Muscle of arm (tissue), 1 donor: ENCODE measurements at regions not wholly inside any gene's neighbourhood (a gene's known extent, or its start where the extent isn't known, plus 50 kb on each side); places are given as distances from the start of the nearest gene placed in this dataset.
A peak's percentile ranks its signal among the peaks of the same experiment; 100 is the strongest.
"Not testable (repeated sequence)": the region's sequence is repeated elsewhere in the genome, so short reads cannot be mapped to it uniquely, and the experiment has no call there.

Experiments
- DNase-seq: peaks from one replicate; pipeline ENCODE4 v3.0.0-alpha.2; 2013

DNA sequence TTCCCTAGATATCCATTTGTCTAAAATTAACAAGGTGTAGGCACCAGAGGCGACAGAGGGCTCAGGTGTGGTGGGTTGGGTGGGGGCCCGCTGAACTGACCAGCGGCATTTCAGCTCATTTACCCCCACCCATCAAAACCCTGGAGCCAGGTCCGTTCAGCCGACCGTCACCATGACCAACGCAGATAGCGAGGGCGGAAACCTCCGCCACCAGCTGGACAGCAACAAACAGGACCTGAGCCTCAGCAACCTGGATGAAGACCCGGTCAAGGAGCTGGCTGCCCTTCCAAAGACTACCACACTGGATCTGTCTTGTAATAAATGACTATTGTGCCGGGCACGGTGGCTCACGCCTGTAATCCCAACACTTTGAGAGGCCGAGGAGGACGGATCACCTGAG lies 120.8 kb upstream of the LGSN start:
- DNase-seq: no peak

DNA sequence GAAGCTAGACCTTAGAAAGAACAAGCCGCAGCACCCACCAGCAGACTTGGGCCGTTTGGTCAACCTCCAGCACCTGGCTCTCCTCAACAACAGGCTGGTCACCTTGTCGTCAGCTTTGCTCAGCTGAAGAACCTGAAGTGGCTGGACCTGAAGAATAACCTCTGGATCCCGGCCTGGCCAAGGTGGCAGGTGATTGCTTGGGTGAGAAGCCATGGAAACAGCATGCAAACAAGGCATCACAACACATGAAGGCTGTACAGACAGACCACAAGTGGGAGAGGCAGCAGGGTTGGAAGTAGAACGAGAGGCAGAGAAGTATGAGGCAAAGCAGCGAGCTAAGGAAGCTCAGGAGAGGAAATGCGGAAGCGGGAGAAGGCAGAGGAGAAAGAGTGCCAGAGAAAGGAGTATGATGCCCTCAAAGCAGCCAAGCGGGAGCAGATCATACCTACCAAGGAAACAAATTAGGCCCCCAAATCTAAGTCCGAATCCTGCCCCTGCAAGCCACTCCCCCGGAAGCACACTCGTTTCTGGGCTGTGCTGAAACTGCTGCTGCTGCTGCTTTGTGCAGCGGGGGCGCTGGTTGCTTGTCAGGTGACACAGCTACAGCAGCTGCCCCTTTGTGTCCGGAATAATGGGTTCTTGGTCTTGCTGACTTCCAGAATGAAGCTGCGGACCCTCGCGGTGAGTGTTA lies 121.6 kb upstream of the LGSN start:
- no peak for DNase-seq

DNA sequence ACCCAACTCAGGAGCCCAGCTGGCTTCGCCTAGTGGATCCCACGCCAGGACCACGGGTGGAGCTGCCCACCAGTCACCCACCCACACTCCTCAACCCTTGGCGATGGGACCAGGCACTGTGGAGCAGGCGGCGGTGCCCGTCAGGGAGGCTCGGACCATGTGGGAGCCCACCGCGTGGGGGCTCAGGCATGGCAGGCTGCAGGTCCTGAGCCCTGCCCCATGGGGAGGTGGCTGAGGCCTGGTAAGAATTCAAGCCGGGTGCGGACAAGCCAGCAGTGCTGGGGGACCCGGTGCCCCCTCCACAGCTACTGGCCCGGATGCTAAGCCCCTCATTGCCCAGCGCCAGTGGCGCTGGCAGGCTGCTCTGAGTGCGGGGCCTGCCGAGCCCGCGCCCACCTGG lies 123.1 kb upstream of the LGSN start:
- no peak for DNase-seq

DNA sequence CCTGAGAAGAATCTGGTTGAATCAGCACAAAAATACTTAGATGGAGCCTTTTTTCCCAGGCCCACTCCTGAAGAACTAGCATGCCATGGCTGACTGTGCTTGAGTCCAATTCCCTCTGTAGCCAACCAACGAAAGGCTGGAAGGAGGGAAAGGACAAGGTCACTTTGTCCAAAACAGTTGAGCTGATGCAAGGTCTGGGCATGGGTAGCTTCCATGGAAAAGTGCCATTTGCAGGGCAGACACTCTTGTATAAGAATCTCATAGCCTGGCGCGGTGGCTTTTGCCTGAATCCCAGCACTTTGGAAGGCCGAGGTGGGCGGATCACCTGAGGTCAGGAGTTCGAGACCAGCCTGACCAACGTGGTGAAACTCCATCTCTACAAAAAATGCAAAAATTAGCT lies 125.0 kb upstream of the LGSN start:
- no peak for DNase-seq

DNA sequence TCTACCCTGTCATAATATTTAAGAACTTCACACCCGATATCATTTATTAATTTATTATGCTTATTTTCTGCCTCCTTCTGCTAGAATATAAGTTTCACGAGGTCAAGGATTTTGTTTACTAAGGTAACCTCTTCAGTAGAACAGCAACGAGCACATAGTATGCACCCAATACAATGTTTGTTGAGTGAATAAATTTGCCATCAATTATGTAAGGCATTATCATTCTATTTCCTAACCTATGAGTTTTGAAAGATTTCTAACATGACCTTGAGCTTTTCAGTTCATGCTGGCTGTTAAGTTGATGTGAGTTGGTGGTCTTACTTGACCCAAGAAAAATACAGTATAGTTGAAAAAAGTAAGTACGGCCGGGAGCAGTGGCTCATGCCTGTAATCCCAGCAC lies 125.9 kb upstream of the LOC128125822 start:
- no peak for DNase-seq

DNA sequence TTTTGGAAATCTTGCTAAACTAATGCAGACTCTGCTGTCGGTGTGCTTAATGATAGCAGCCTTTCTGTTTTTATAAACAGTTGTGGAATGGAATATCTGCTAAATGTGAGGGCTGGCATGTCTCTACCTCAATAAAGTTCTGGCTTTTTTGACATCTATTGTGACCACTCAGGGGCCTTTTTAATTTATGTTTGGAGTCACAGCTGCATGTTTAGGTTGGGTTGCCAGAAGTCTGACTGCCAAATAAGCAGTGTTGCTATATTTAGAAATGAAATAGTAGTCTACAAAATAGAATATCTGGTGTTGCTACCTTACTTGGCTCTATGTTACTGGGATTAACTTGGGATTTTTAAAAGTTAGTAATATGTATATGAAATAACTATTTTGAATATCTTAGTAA lies 125.1 kb upstream of the LOC128125822 start:
- peak; percentile 35 for DNase-seq

DNA sequence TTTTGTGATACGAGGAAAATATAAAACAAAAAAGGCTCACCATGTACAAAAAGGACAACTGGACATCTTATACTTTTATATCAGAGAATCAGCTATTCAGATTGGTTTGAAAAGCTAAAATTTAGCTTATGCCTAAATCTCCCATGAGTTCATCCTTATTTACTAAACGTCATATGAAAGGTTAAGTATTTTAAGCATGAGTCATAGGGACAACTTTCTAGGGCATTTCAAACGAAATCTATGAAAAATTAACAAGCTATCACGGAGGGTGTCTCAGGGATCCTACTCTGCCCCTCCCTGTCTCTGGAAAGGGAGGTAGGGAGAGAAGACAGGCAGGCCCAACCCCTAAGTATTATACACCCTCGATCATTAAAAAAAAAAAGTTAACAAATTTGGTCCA lies 124.1 kb upstream of the LOC128125822 start:
- DNase-seq: no peak

DNA sequence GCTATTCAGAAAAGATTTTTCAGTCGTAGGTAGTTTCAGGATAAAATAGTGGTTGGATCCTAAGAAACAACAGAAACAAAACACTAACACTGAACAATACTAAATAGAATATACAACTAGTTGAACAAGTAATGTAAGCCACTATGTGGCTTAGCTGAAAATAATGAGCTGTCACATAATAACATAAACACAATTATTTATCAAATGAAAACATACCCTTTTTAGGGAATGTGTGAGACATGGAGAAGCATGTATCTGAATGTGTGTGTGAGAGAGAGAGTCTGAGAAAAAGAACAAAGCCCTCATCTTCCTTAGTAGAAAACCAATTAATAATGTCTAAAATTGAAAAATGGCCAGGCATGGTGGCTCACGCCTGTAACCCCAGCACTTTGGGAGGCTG lies 122.6 kb upstream of the LOC128125822 start:
- no peak for DNase-seq

DNA sequence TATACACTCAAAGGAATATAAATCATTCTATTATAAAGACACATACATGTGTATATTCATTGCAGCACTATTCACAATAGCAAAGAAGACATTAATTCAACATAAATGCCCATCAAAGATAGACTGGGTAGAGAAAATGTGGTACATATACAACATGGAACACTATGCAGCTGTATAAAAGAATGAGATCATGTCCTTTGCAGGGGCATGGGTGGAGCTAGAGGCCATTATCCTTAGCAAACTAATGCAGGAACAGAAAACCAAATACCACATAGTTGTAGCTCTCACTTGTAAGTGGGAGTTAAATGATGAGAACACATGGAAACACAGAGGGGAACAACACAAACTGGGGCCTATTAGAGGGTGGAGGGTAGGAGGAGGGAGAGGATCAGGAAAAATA lies 121.0 kb upstream of the LOC128125822 start:
- no peak for DNase-seq

DNA sequence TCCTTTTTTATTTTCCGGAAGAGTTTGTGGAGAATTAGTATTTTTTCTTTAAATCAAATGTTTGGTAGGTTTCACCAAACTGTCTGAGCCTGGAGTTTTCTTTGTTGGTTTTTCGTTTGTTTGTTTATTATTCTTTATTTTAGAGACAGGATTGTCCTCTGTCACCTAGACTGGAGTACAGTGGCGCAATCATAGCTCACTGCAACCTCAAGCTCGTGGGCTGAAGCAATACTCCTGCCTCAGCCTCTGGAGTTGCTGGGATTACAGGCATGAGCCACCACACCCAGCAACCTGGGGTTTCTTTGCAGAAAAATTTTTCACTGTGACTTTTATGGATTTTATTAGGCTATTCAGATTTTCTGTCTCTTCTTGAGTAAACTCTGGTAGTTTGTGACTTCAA lies 120.2 kb upstream of the LOC128125822 start:
- no peak for DNase-seq

DNA sequence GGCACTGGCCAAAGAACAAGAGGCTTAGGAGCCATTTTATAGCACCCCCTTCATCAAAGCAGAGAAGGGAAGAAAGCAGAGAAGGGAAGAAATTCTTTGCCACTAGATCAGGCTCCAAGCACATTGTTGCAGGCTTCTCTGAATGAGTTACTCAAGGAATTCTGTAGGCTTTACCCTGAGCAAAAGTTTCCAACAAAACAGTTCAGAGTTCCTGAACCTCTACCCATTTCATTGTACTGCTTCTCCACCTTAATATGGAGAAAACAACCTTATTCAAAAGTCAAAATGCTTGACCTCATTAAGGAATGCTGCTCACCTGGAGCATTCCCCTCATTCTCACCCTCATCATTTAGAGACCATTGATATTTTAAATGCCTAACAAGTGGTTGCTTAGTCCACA lies 115.5 kb upstream of the LOC128125822 start:
- no peak for DNase-seq

DNA sequence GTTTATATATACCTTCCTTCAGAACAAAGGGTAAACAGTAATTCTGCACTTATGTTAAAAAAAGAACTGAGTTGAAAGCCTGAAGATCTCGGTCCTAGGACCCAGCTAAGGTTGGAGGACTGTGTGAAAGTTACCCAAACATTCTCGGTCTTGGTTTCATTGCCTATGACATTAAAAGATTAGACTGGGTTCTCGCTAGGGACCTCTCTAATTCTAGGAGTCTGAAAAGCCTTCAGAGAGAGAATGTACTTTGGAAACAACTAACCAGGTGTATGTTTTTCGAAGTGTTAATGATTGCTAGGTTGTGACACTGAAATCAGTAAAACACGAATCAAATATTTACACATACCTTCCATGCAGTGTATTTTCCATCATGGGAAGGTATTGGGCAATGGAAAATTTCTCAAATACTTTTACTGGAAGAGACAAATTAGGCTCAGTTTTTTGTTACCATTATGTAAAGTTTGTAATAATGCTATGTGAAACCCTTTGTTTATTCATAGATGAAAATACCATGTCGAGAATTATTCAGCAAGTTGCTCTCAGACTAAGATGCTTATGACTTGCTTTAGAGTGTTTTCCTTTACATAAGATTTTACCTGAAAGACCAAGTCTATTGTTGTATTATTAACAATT lies 113.7 kb upstream of the LOC128125822 start:
- no peak for DNase-seq

DNA sequence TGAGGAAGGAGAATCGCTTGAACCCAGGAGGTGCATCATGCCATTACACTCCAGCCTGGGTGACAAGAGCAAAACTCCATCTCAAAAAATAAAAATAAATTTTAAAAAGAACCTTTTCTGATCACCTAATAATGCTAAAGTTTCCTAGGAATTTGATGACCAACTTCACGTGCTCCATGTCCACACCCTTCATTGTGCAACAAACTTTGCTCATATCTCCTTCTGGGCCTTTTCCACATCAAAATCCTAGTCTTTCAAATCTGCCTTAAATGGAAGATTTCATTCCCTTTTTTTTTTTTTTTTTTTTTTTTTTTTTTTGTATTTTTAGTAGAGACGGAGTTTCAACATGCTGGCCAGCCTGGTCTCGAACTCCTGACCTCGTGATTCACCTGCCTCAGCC lies 112.5 kb upstream of the LOC128125822 start:
- no peak for DNase-seq

DNA sequence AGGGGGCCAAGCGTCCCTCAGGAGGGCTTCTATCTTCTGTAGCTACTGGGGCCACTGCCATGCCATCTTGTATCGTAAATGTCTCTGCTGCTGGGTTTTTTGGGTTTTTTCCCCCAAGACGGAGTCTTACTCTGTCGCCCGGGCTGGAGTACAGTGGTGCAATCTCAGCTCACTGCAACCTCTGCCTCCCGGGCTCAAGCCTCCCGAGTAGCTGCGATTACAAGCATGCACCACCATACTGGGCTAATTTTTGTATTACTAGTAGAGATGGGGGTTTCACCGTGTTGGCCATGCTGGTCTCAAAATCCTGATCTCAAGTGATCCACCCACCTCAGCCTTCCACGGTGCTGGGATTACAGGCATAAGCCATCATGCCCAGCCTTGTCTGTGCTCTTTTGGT lies 111.3 kb upstream of the LOC128125822 start:
- DNase-seq: no peak

DNA sequence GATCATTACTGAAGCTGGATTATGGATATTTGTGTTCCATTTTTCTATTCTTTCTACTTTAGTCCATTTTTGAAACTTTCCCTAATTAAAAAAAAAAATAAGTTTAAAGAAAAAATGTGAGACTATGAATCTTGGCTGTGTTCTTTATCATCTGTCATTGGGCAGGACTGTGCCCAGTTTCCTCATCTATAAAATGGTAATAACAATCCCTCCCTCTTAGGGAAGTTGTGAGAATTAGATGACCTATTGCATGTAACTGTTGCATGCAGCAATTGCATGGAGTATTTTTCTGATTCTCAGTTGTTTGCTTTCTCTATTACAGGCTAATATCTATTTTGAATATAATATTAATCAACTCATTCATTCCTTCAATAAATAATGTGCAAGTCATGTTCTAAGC lies 108.2 kb upstream of the LOC128125822 start:
- no peak for DNase-seq

DNA sequence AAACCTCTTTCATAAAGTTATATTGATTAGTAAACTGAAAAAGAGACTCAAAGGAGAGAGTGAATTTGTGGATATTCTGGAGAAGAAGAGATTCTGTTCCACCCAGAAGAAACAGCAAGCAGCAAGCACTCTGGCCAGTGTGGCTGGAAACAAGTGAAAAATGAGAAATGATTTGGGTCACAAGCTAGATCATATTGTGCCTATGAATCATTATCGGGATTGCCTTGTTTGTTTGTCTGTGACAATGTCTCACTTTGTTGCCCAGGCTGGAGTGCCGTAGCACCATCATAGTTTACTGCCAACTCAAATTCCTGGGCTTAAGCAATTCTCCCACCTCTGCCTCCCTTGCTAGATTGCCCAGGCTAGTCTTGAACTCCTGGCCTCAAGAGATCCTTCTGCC lies 106.5 kb upstream of the LOC128125822 start:
- no peak for DNase-seq

DNA sequence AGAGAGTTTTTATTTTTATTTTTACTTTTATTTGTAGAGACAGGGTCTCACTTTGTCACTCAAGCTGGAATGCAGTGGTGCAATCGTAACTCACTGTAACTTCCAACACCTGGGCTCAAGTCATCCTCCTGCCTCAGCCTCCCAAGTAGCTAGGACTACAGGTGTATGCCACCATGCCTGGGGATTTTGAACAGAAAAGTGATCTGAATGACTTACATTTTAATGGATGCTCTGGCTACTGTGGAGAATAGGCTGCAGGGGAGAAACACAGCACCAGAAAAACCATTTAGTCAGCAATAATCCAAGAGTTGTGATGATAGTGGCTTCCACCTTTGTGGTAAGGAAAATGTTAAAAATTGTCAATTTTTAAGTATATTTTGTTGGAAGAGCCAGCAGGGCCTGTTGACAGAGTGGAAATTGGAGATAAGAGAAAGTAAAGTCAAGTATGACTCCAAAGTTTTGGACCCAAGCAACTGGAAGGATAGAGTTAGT lies 106.0 kb upstream of the LOC128125822 start:
- DNase-seq: no peak

DNA sequence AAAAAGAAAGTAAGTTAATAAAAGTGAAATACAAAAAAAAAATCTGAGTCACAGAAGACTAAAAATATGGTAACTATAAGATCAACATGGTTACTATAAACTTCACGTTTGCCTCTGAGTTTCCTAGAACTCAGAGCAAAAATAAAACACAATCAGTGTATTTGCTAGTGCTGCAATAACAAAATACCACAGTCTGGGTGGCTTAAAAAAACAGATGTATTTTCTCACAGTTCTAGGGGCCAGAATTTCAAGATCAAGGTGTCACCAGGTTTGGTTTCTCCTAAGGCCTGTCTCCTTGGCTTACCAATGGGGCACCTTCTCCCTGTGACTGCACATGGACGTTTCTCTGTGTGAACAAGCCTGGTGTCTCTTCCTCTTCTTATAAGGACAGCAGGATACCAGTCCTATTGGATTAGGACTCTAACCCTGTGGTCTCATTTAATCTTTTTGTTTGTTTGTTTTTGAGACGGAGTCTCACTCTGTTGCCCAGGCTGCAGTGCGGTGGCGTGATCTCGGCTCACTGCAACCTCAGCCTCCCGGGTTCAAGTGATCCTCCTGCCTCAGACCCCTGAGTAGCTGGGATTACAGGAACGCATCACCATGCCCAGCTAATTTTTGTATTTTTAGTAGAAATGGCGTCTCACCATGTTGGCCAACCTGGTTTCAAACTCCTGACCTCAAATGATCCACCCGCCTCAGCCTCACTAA lies 104.9 kb upstream of the LOC128125822 start:
- DNase-seq: no peak

DNA sequence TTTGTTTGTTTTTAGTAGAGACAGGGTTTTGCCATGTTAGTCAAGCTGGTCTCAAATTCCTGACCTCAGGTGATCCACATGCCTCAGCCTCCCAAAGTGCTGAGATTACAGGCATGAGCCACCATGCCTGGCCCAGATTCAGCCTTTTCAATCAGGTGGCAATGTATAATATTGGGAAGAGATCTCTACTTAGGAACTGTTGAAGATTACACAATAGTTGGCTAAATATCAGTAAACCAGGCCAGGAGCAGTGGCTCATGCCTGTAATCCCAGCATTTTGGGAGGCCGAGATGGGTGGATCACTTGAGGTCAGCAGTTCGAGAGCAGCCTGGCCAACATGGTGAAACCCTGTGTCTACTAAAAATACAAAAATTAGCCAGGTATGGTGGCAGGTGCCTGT lies 101.1 kb upstream of the LOC128125822 start:
- DNase-seq: not testable (repeated sequence)

DNA sequence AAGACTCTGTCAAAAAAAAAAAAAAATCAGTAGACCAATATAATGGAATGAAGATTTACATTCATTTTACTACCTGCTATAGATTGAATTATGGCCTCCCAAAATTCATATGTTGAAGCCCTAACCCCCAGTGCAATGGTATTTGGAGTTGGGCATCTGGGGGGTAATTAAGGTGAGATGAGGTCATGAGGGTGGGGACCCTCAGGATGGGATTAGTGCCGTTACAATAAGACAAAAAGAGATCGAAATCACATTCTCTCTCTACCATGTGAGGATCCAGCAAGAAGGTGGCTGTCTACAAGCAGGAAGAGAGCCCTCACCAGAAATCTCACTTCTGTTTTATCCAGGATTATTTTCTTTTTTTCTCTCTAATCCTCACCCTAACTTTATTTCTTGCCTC lies 100.6 kb upstream of the LOC128125822 start:
- no peak for DNase-seq

DNA sequence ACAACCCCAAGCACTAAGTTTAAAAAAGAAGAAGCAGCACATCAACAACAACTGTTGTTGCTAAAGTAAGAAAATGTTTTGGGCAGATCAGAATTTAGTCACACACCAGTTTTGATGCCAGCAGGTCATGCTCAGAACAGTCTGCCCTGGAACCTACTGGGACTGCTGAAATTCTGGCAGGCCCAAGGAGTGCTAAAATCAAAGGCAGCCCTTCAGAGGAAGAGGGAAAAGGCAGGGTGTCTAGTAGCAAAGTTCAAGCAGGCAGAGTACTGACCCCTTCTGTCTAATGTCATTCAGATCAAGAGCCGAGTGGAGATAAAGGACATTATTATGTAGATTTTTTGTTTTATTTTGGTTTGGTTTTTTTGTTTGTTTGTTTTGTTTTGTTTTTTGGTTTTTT lies 96.6 kb upstream of the LOC128125822 start:
- no peak for DNase-seq

DNA sequence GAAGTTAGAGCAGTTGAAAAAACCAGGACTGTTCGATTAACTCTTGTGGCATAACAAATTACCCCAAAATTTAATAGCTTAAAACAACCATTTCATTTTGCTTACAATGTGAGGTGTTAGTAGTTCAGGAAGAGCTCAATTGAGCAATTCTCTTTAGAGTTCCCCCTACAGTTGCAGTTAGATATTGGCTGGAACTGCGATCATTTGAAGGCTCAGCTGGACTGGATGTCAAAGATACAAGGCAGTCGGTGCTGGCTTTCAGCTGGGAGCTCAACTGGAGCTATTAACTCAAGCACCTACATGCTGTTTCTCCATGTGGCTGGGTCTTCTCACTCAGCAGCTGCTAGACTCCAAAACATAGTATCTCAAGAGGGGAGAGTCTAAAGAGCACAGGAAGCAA lies 96.0 kb upstream of the LOC128125822 start:
- no peak for DNase-seq

DNA sequence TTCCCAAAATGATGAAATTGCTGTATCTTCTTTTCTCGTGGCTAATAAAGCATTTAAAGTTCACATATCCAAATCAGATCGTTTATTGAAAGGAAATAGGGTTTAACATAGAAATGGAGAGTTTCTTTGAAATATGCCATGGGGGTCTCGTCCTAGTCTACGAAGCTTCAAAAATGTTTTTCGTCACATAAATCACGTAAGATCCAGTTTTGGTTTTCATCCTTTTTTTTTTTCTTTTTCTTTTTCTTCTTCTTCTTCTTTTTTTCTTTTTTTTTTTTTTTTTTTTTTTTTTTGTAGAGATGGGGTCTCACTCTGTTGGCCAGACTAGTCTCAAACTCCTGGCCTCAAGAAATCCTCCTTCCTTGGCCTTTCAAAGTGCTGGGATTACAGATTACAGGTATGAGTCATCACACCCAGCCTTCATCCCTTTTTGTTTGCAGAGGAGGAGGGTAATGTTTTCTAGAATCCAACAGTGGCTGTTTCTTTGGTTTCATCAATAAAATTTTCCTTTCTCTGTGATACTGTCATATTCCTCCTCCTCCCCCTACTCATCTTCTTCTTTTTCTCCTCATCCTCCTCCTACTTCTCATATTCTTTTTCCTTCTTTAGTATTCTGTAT lies 94.7 kb upstream of the LOC128125822 start:
- DNase-seq: no peak
